ENCODE measurements at regions not wholly inside any gene's neighbourhood (a gene's known extent, or its start where the extent isn't known, plus 50 kb on each side); places are given as distances from the start of the nearest gene placed in this dataset.

- peak; percentile 37 for DNase-seq (ENCODE audit: extremely low spot score)
- no peaks in the 10 kb centered on the region for H3K4me1 ChIP-seq
- no peak overlapping the region for H3K4me3 ChIP-seq
- no peaks in the 10 kb centered on the region for H3K36me3 ChIP-seq
- WGBS, result 64% methylated on average over 4 of the region's 4 CpGs
- no peak overlapping the region for H3K27ac ChIP-seq (replicated peaks in 1 of 4)
- no peak for TF ChIP-seq CTCF (IDR thresholded peaks at IDR 0.05)
- no peak for TF ChIP-seq EP300 (IDR thresholded peaks at IDR 0.05)
- intact Hi-C loops (cut with DNase I), result no loop called here
- no peaks in the 10 kb centered on the region for H3K27me3 ChIP-seq
- H3K9me3 ChIP-seq, result peaks cover 0 to 5% (median 0%) of the 10 kb centered on the region in 4 donors
Observed at GRCh38 chr2:7115906-7116305, 198.7 kb downstream of the RNF144A start.

GRCh38 chr2:7116511-7116910 lies 199.3 kb downstream of the RNF144A start:
- no peaks in the 10 kb centered on the region for H3K36me3 ChIP-seq

GRCh38 chr2:7117076-7117475 lies 199.9 kb downstream of the RNF144A start:
- 92% methylated on average over 8 of the region's 8 CpGs for WGBS
- no peak overlapping the region for H3K27ac ChIP-seq (replicated peaks in 1 of 4)
- no peaks in the 10 kb centered on the region for H3K27me3 ChIP-seq
- H3K4me1 ChIP-seq, result no peaks in the 10 kb centered on the region
- intact Hi-C loops (cut with DNase I), result no loop called here
- DNase-seq (ENCODE audit: extremely low spot score), result peak; percentile 53
- no peaks in the 10 kb centered on the region for H3K36me3 ChIP-seq
- peaks cover 0 to 5% (median 0%) of the 10 kb centered on the region in 4 donors for H3K9me3 ChIP-seq
- no peak overlapping the region for H3K4me3 ChIP-seq
- no peak for TF ChIP-seq EP300 (IDR thresholded peaks at IDR 0.05)
- TF ChIP-seq POLR2AphosphoS5 (IDR thresholded peaks at IDR 0.05), result no peak
- TF ChIP-seq POLR2A (IDR thresholded peaks at IDR 0.05; ENCODE audit: low read depth), result no peak
- no peak for TF ChIP-seq CTCF (IDR thresholded peaks at IDR 0.05)

More at GRCh38 chr2:7116511-7116910, 199.3 kb downstream of the RNF144A start:
- peak; percentile 29 for DNase-seq (ENCODE audit: extremely low spot score)
- Histone ChIP-seq H3K27ac (replicated peaks in 1 of 4) (no peak overlapping the region), H3K27me3 (no peaks in the 10 kb centered on the region), H3K9me3 (peaks cover 0 to 5% (median 0%) of the 10 kb centered on the region in 4 donors), H3K4me1 (no peaks in the 10 kb centered on the region), H3K4me3 (no peak overlapping the region)
- no peak for TF ChIP-seq EP300 (IDR thresholded peaks at IDR 0.05)
- no peak for TF ChIP-seq CTCF (IDR thresholded peaks at IDR 0.05)
- TF ChIP-seq POLR2A (IDR thresholded peaks at IDR 0.05; ENCODE audit: low read depth), result no peak
- no peak for TF ChIP-seq POLR2AphosphoS5 (IDR thresholded peaks at IDR 0.05)
- intact Hi-C loops (cut with DNase I), result no loop called here
- WGBS, result 96% methylated on average over 2 of the region's 2 CpGs

- intact Hi-C loops (cut with DNase I), result no loop called here
- Histone ChIP-seq H3K27me3 (no peaks in the 10 kb centered on the region), H3K27ac (replicated peaks in 1 of 4) (no peak overlapping the region), H3K9me3 (peaks cover 0 to 4% (median 0%) of the 10 kb centered on the region in 4 donors), H3K36me3 (no peaks in the 10 kb centered on the region), H3K4me1 (no peaks in the 10 kb centered on the region), H3K4me3 (no peak overlapping the region)
- TF ChIP-seq EP300 (IDR thresholded peaks at IDR 0.05) (no peak), POLR2A (IDR thresholded peaks at IDR 0.05; ENCODE audit: low read depth) (no peak)
- peak; percentile 37 for DNase-seq (ENCODE audit: extremely low spot score)
- WGBS, result 84% methylated on average over 5 of the region's 5 CpGs
Observed at GRCh38 chr2:7118606-7119131, 201.5 kb downstream of the RNF144A start.

GRCh38 chr2:7119132-7119835 lies 202.1 kb downstream of the RNF144A start:
- DNase-seq (ENCODE audit: extremely low spot score), result peak; percentile 86

More at GRCh38 chr2:7119132-7119835, 202.1 kb downstream of the RNF144A start:
- WGBS, result 52% methylated on average over 8 of the region's 8 CpGs
- Histone ChIP-seq H3K4me3 (no peak overlapping the region), H3K36me3 (no peaks in the 10 kb centered on the region), H3K9me3 (no peaks in the 10 kb centered on the region), H3K27ac (replicated peaks in 1 of 4) (no peak overlapping the region), H3K27me3 (no peaks in the 10 kb centered on the region), H3K4me1 (no peaks in the 10 kb centered on the region)
- intact Hi-C loops (cut with DNase I), result no loop called here
- TF ChIP-seq EP300 (IDR thresholded peaks at IDR 0.05) (no peak), POLR2A (IDR thresholded peaks at IDR 0.05; ENCODE audit: low read depth) (no peak), POLR2AphosphoS5 (IDR thresholded peaks at IDR 0.05) (no peak), CTCF (IDR thresholded peaks at IDR 0.05) (peak in 2 of 3 experiments; percentile 15 to 23)

Data from esophagus muscularis mucosa (tissue), 4 donors.